Fibroblast of lung (primary cell): ENCODE measurements at regions not wholly inside any gene's neighbourhood (a gene's known extent, or its start where the extent isn't known, plus 50 kb on each side); places are given as distances from the start of the nearest gene placed in this dataset.

Experiments used
- DNase-seq, 2 donors: peaks; one replicate each; pipeline versions ENCODE4 v3.0.0 to v3.0.0-alpha.2; 2010; ENCODE audit warnings: low read depth in 2 of 2
- H2AFZ ChIP-seq: 2 replicates; pipeline ENCODE4 v1.5.1; 2012; ENCODE audit warnings: low read length, control low read depth, inconsistent platforms
- H3K27ac ChIP-seq: 2 replicates; pipeline ENCODE4 v1.5.1; 2011; ENCODE audit warnings: low read length, control low read depth; ENCODE audit not compliant: insufficient read depth
- H3K27me3 ChIP-seq: 2 replicates; pipeline ENCODE4 v1.5.1; 2011; ENCODE audit warnings: mild to moderate bottlenecking, low read length; ENCODE audit not compliant: control insufficient read depth, insufficient read depth
- H3K36me3 ChIP-seq: 2 replicates; pipeline ENCODE4 v1.5.1; 2011; ENCODE audit warnings: low read length; ENCODE audit not compliant: control insufficient read depth, insufficient read depth
- H3K4me1 ChIP-seq: 2 replicates; pipeline ENCODE4 v1.5.1; 2011; ENCODE audit warnings: low read length; ENCODE audit not compliant: control insufficient read depth, insufficient read depth; ENCODE audit errors: extremely low read depth
- H3K4me2 ChIP-seq: 2 replicates; pipeline ENCODE4 v1.5.1; 2011; ENCODE audit warnings: low read length, control low read depth; ENCODE audit not compliant: insufficient read depth; ENCODE audit errors: extremely low read depth
- H3K4me3 ChIP-seq, 4 experiments: fragments of 200-600 bp in 1 of 4; sonication (generic) in 1 of 4; replicated peaks in 1 of 4; 2 replicates each; pipeline ENCODE4 v1.5.1; 2011 to 2016; ENCODE audit warnings: low read length in 4 of 4, low read depth in 3 of 4, mild to moderate bottlenecking in 3 of 4, control low read depth in 2 of 4, inconsistent platforms in 1 of 4, mixed read lengths in 1 of 4; ENCODE audit not compliant: insufficient read depth in 1 of 4; ENCODE audit errors: control extremely low read depth in 1 of 4
- H3K79me2 ChIP-seq: 2 replicates; pipeline ENCODE4 v1.5.1; 2012; ENCODE audit warnings: mild to moderate bottlenecking, low read length, inconsistent platforms; ENCODE audit not compliant: control insufficient read depth, insufficient read depth
- H3K9ac ChIP-seq: 2 replicates; pipeline ENCODE4 v1.5.1; 2011; ENCODE audit warnings: mild to moderate bottlenecking, low read length, control low read depth; ENCODE audit not compliant: insufficient read depth
- H3K9me3 ChIP-seq: 2 replicates; pipeline ENCODE4 v1.5.1; 2012; ENCODE audit warnings: low read depth, low read length; ENCODE audit not compliant: control insufficient read depth, insufficient read depth
- H4K20me1 ChIP-seq: 2 replicates; pipeline ENCODE4 v1.5.1; 2011; ENCODE audit warnings: low read length; ENCODE audit not compliant: control insufficient read depth, insufficient read depth; ENCODE audit errors: extremely low read depth
- EZH2 ChIP-seq: IDR thresholded peaks from 2 replicates; pipeline ENCODE4 v1.5.1; 2012; ENCODE audit warnings: low read length, control low read depth, mild to moderate bottlenecking; ENCODE audit errors: missing control alignments
- TF ChIP-seq, protein P1 (sequence below), 2 donors: IDR thresholded peaks in 1 of 2; conservative IDR thresholded peaks in 1 of 2; 1 replicate in 1 of 2; 2 replicates in 1 of 2; pipeline ENCODE4 v1.5.1; 2011 to 2012; ENCODE audit warnings: low read length in 2 of 2, control low read depth in 1 of 2, inconsistent platforms in 1 of 2, low read depth in 1 of 2, mild to moderate bottlenecking in 1 of 2

DNA sequence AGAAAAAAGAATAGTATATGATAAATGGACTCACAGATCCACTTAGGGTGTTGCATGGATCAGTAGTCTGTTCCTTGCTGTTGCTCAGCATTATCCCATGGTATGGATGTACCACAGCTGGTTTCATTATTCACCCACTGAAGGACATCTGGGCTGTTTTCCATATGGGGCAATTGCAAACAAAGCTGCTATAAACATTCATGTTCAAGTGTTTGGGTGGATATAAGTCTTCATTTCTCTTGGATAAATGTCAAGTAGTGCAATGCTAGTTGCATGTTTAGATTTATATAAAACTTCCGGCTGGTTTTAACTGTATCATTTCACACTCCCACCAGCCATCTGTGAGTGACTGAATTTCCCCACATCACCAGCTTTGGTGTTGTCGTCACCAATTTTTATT is 137.7 kb downstream of the ASB7 start:
- Histone ChIP-seq H3K9me3 (no peaks in the 10 kb centered on the region), H3K4me1 (no peaks in the 10 kb centered on the region), H3K27me3 (no peaks in the 10 kb centered on the region), H3K4me3 (no peak overlapping the region), H3K36me3 (no peaks in the 10 kb centered on the region), H3K9ac (no peak overlapping the region), H2AFZ (no peak overlapping the region), H4K20me1 (no peaks in the 10 kb centered on the region), H3K4me2 (no peak overlapping the region), H3K27ac (no peak overlapping the region), H3K79me2 (no peaks in the 10 kb centered on the region)
- TF ChIP-seq EZH2: no peak
- TF ChIP-seq, protein P1, sequence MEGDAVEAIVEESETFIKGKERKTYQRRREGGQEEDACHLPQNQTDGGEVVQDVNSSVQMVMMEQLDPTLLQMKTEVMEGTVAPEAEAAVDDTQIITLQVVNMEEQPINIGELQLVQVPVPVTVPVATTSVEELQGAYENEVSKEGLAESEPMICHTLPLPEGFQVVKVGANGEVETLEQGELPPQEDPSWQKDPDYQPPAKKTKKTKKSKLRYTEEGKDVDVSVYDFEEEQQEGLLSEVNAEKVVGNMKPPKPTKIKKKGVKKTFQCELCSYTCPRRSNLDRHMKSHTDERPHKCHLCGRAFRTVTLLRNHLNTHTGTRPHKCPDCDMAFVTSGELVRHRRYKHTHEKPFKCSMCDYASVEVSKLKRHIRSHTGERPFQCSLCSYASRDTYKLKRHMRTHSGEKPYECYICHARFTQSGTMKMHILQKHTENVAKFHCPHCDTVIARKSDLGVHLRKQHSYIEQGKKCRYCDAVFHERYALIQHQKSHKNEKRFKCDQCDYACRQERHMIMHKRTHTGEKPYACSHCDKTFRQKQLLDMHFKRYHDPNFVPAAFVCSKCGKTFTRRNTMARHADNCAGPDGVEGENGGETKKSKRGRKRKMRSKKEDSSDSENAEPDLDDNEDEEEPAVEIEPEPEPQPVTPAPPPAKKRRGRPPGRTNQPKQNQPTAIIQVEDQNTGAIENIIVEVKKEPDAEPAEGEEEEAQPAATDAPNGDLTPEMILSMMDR (conservative IDR thresholded peaks at IDR 0.05 in 1 of 2, IDR thresholded peaks at IDR 0.05 in 1 of 2; ENCODE audit: low read depth in 1 of 2, low read length in 2 of 2): no peak
- DNase-seq: peak in 1 of 2 donors; percentile 97

GRCh38 chr15:100751585-100751984 is 128.0 kb upstream of the ALDH1A3 start:
- DNase-seq: no peak
- no peak overlapping the region for H3K4me3 ChIP-seq

GRCh38 chr15:100753503-100753902 is 126.1 kb upstream of the ALDH1A3 start:
- no peak for TF ChIP-seq EZH2
- TF ChIP-seq, protein P1 (conservative IDR thresholded peaks at IDR 0.05 in 1 of 2, IDR thresholded peaks at IDR 0.05 in 1 of 2; ENCODE audit: low read depth in 1 of 2, low read length in 2 of 2): no peak
- H3K4me3 ChIP-seq: no peak overlapping the region

More at GRCh38 chr15:100751585-100751984, 128.0 kb upstream of the ALDH1A3 start:
- Histone ChIP-seq H3K36me3 (no peaks in the 10 kb centered on the region), H2AFZ (no peak overlapping the region), H3K79me2 (no peaks in the 10 kb centered on the region), H3K9ac (no peak overlapping the region), H3K4me1 (no peaks in the 10 kb centered on the region), H3K27ac (no peak overlapping the region), H4K20me1 (no peaks in the 10 kb centered on the region), H3K4me2 (no peak overlapping the region), H3K27me3 (no peaks in the 10 kb centered on the region), H3K9me3 (no peaks in the 10 kb centered on the region)
- no peak for TF ChIP-seq EZH2
- TF ChIP-seq, protein P1 (conservative IDR thresholded peaks at IDR 0.05 in 1 of 2, IDR thresholded peaks at IDR 0.05 in 1 of 2; ENCODE audit: low read depth in 1 of 2, low read length in 2 of 2): no peak

More at GRCh38 chr15:100753503-100753902, 126.1 kb upstream of the ALDH1A3 start:
- Histone ChIP-seq H3K9me3 (no peaks in the 10 kb centered on the region), H4K20me1 (no peaks in the 10 kb centered on the region), H3K36me3 (no peaks in the 10 kb centered on the region), H3K79me2 (no peaks in the 10 kb centered on the region), H3K4me2 (no peak overlapping the region), H3K27me3 (no peaks in the 10 kb centered on the region), H3K9ac (no peak overlapping the region), H2AFZ (no peak overlapping the region), H3K4me1 (no peaks in the 10 kb centered on the region), H3K27ac (no peak overlapping the region)
- no peak for DNase-seq
